ENCODE measurements at regions not wholly inside any gene's neighbourhood (a gene's known extent, or its start where the extent isn't known, plus 50 kb on each side); places are given as distances from the start of the nearest gene placed in this dataset.

GRCh38 chr2:219877728-219878127 is 250.3 kb downstream of the SLC4A3 start:
- 34 to 38% methylated on average over 5 of the region's 5 CpGs for WGBS, 2 donors
- H3K9me3 ChIP-seq, result no peaks in the 10 kb centered on the region
- TF ChIP-seq CTCF (IDR thresholded peaks at IDR 0.05), result no peak
- DNase-seq (no peak), FAIRE-seq (no peak), ATAC-seq (no peak)
- no peaks in the 10 kb centered on the region for H3K27me3 ChIP-seq
- no peak overlapping the region for H3K27ac ChIP-seq
- no peak overlapping the region for H3K4me3 ChIP-seq
- H3K36me3 ChIP-seq, result no peaks in the 10 kb centered on the region
- intact Hi-C loops (cut with DNase I), result no loop called here
- no peaks in the 10 kb centered on the region for H3K4me1 ChIP-seq

- intact Hi-C loops (cut with DNase I), result no loop called here
- no peak for ATAC-seq
- H3K36me3 ChIP-seq, result no peaks in the 10 kb centered on the region
These were observed 251.1 kb downstream of the SLC4A3 start for GRCh38 chr2:219878516-219878915.

GRCh38 chr2:219881851-219882250 is 254.4 kb downstream of the SLC4A3 start:
- Histone ChIP-seq H3K27ac (no peak overlapping the region), H3K36me3 (no peaks in the 10 kb centered on the region), H3K9me3 (no peaks in the 10 kb centered on the region), H3K27me3 (peaks cover 0 to 6% (median 0%) of the 10 kb centered on the region in 4 donors), H3K4me3 (no peak overlapping the region), H3K4me1 (no peaks in the 10 kb centered on the region)
- TF ChIP-seq CTCF (IDR thresholded peaks at IDR 0.05), result no peak
- intact Hi-C loops (cut with DNase I), result no loop called here
- no peak for FAIRE-seq
- ATAC-seq, result no peak
- 69 to 75% methylated on average over 3 of the region's 3 CpGs for WGBS, 2 donors
- no peak for DNase-seq

More at GRCh38 chr2:219878516-219878915, 251.1 kb downstream of the SLC4A3 start:
- Histone ChIP-seq H3K9me3 (no peaks in the 10 kb centered on the region), H3K4me1 (no peaks in the 10 kb centered on the region), H3K4me3 (no peak overlapping the region), H3K27ac (no peak overlapping the region), H3K27me3 (no peaks in the 10 kb centered on the region)
- TF ChIP-seq CTCF (IDR thresholded peaks at IDR 0.05), result no peak
- FAIRE-seq (no peak), DNase-seq (no peak)
- WGBS, 2 donors, result 67 to 77% methylated on average over 5 of the region's 5 CpGs

- ATAC-seq (no peak), FAIRE-seq (no peak), DNase-seq (no peak)
- peaks cover 0 to 6% (median 0%) of the 10 kb centered on the region in 4 donors for H3K27me3 ChIP-seq
- no peaks in the 10 kb centered on the region for H3K4me1 ChIP-seq
- no peak overlapping the region for H3K4me3 ChIP-seq
- no peak overlapping the region for H3K27ac ChIP-seq
- H3K36me3 ChIP-seq, result no peaks in the 10 kb centered on the region
- intact Hi-C loops (cut with DNase I), result no loop called here
- 76 to 80% methylated on average over 2 of the region's 2 CpGs for WGBS, 2 donors
- TF ChIP-seq CTCF (IDR thresholded peaks at IDR 0.05), result no peak
- no peaks in the 10 kb centered on the region for H3K9me3 ChIP-seq
These were observed 259.2 kb downstream of the SLC4A3 start for GRCh38 chr2:219886615-219887014.

- Histone ChIP-seq H3K27ac (no peak overlapping the region), H3K4me1 (no peaks in the 10 kb centered on the region), H3K36me3 (no peaks in the 10 kb centered on the region), H3K9me3 (no peaks in the 10 kb centered on the region), H3K4me3 (no peak overlapping the region), H3K27me3 (peaks cover 0 to 6% (median 0%) of the 10 kb centered on the region in 4 donors)
- FAIRE-seq (no peak), ATAC-seq (no peak), DNase-seq (no peak)
- 74 to 84% methylated on average over 4 of the region's 4 CpGs for WGBS, 2 donors
- intact Hi-C loops (cut with DNase I), result no loop called here
- TF ChIP-seq CTCF (IDR thresholded peaks at IDR 0.05), result no peak
These were observed 260.4 kb downstream of the SLC4A3 start for GRCh38 chr2:219887870-219888269.

Measured in pancreas (tissue), 10 donors.